ENCODE measurements at regions not wholly inside any gene's neighbourhood (a gene's known extent, or its start where the extent isn't known, plus 50 kb on each side); places are given as distances from the start of the nearest gene placed in this dataset.
"Not testable (repeated sequence)": the region's sequence is repeated elsewhere in the genome, so short reads cannot be mapped to it uniquely, and the experiment has no call there.

- H3K4me3 Mint-ChIP-seq, result no peak overlapping the region
- no peak for ATAC-seq
- H3K27ac Mint-ChIP-seq, result no peak overlapping the region
- no peaks in the 10 kb centered on the region for H3K4me1 Mint-ChIP-seq
- peaks cover 4% of the 10 kb centered on the region for H3K9me3 Mint-ChIP-seq
- H3K36me3 Mint-ChIP-seq (ENCODE audit: low read depth), result no peaks in the 10 kb centered on the region
- no peak for DNase-seq
- peaks cover 7% of the 10 kb centered on the region for H3K27me3 Mint-ChIP-seq
Observed at GRCh38 chr10:62475551-62475950, 101.4 kb downstream of the ZNF365 start.

GRCh38 chr10:62479523-62479922 lies 105.4 kb downstream of the ZNF365 start:
- Mint-ChIP-seq H3K4me1 (no peaks in the 10 kb centered on the region), H3K9me3 (no peaks in the 10 kb centered on the region), H3K27ac (no peak overlapping the region), H3K27me3 (no peaks in the 10 kb centered on the region), H3K36me3 (ENCODE audit: low read depth) (no peaks in the 10 kb centered on the region), H3K4me3 (no peak overlapping the region)
- DNase-seq (no peak), ATAC-seq (no peak)

GRCh38 chr10:62480196-62480595 lies 106.0 kb downstream of the ZNF365 start:
- Mint-ChIP-seq H3K27ac (no peak overlapping the region), H3K4me3 (no peak overlapping the region), H3K4me1 (no peaks in the 10 kb centered on the region), H3K27me3 (no peaks in the 10 kb centered on the region), H3K9me3 (no peaks in the 10 kb centered on the region), H3K36me3 (ENCODE audit: low read depth) (no peaks in the 10 kb centered on the region)
- ATAC-seq (no peak), DNase-seq (no peak)

- Mint-ChIP-seq H3K4me1 (no peaks in the 10 kb centered on the region), H3K9me3 (no peaks in the 10 kb centered on the region), H3K4me3 (no peak overlapping the region), H3K27ac (no peak overlapping the region), H3K36me3 (ENCODE audit: low read depth) (no peaks in the 10 kb centered on the region), H3K27me3 (peaks cover 2% of the 10 kb centered on the region)
- ATAC-seq (no peak), DNase-seq (no peak)
Observed at GRCh38 chr10:62482581-62482980, 108.4 kb downstream of the ZNF365 start.

GRCh38 chr10:62491597-62491996 lies 117.4 kb downstream of the ZNF365 start:
- no peak for ATAC-seq
- DNase-seq, result no peak
- peaks cover 2% of the 10 kb centered on the region for H3K27me3 Mint-ChIP-seq
- no peak overlapping the region for H3K27ac Mint-ChIP-seq
- no peak overlapping the region for H3K4me3 Mint-ChIP-seq
- no peaks in the 10 kb centered on the region for H3K4me1 Mint-ChIP-seq
- no peaks in the 10 kb centered on the region for H3K9me3 Mint-ChIP-seq
- H3K36me3 Mint-ChIP-seq (ENCODE audit: low read depth), result no peaks in the 10 kb centered on the region

- DNase-seq (no peak), ATAC-seq (no peak)
- Mint-ChIP-seq H3K27ac (no peak overlapping the region), H3K4me3 (no peak overlapping the region), H3K4me1 (no peaks in the 10 kb centered on the region), H3K9me3 (no peaks in the 10 kb centered on the region), H3K36me3 (ENCODE audit: low read depth) (no peaks in the 10 kb centered on the region), H3K27me3 (no peaks in the 10 kb centered on the region)
Observed at GRCh38 chr10:62492012-62492869, 118.1 kb downstream of the ZNF365 start.

- H3K27ac Mint-ChIP-seq, result no peak overlapping the region
- no peak overlapping the region for H3K4me3 Mint-ChIP-seq
- no peaks in the 10 kb centered on the region for H3K9me3 Mint-ChIP-seq
- ATAC-seq (no peak), DNase-seq (no peak)
- H3K27me3 Mint-ChIP-seq, result no peaks in the 10 kb centered on the region
- no peaks in the 10 kb centered on the region for H3K36me3 Mint-ChIP-seq (ENCODE audit: low read depth)
- H3K4me1 Mint-ChIP-seq, result no peaks in the 10 kb centered on the region
Observed at GRCh38 chr10:62492870-62493180, 118.7 kb downstream of the ZNF365 start.

GRCh38 chr10:62496925-62497324 lies 122.8 kb downstream of the ZNF365 start:
- no peaks in the 10 kb centered on the region for H3K36me3 Mint-ChIP-seq (ENCODE audit: low read depth)
- no peak overlapping the region for H3K27ac Mint-ChIP-seq
- peaks cover 2% of the 10 kb centered on the region for H3K27me3 Mint-ChIP-seq
- no peaks in the 10 kb centered on the region for H3K4me1 Mint-ChIP-seq
- H3K4me3 Mint-ChIP-seq, result no peak overlapping the region
- ATAC-seq, result no peak
- DNase-seq, result no peak
- no peaks in the 10 kb centered on the region for H3K9me3 Mint-ChIP-seq

- H3K36me3 Mint-ChIP-seq (ENCODE audit: low read depth), result no peaks in the 10 kb centered on the region
- no peak for ATAC-seq
Observed at GRCh38 chr10:62498271-62498670, 124.1 kb downstream of the ZNF365 start.

GRCh38 chr10:62500116-62500515 lies 125.9 kb downstream of the ZNF365 start:
- DNase-seq; H3K4me1 Mint-ChIP-seq; H3K9me3 Mint-ChIP-seq; ATAC-seq; H3K4me3 Mint-ChIP-seq; H3K36me3 Mint-ChIP-seq (ENCODE audit: low read depth); H3K27me3 Mint-ChIP-seq; H3K27ac Mint-ChIP-seq: not testable (repeated sequence)

More at GRCh38 chr10:62498271-62498670, 124.1 kb downstream of the ZNF365 start:
- Mint-ChIP-seq H3K9me3 (no peaks in the 10 kb centered on the region), H3K4me3 (no peak overlapping the region), H3K4me1 (no peaks in the 10 kb centered on the region), H3K27ac (no peak overlapping the region), H3K27me3 (peaks cover 2% of the 10 kb centered on the region)
- DNase-seq, result no peak

- Mint-ChIP-seq H3K9me3 (no peaks in the 10 kb centered on the region), H3K27ac (no peak overlapping the region), H3K4me1 (no peaks in the 10 kb centered on the region)
Observed at GRCh38 chr10:62501547-62501946, 127.4 kb downstream of the ZNF365 start.

GRCh38 chr10:62502995-62503613 lies 128.9 kb downstream of the ZNF365 start:
- H3K36me3 Mint-ChIP-seq (ENCODE audit: low read depth), result no peaks in the 10 kb centered on the region
- H3K9me3 Mint-ChIP-seq, result no peaks in the 10 kb centered on the region
- ATAC-seq (no peak), DNase-seq (no peak)
- H3K27ac Mint-ChIP-seq, result no peak overlapping the region
- H3K27me3 Mint-ChIP-seq, result peaks cover 2% of the 10 kb centered on the region
- H3K4me3 Mint-ChIP-seq, result no peak overlapping the region
- H3K4me1 Mint-ChIP-seq, result no peaks in the 10 kb centered on the region

More at GRCh38 chr10:62501547-62501946, 127.4 kb downstream of the ZNF365 start:
- ATAC-seq (peak; percentile 40), DNase-seq (no peak)
- Mint-ChIP-seq H3K4me3 (no peak overlapping the region), H3K27me3 (peaks cover 2% of the 10 kb centered on the region), H3K36me3 (ENCODE audit: low read depth) (no peaks in the 10 kb centered on the region)

- ATAC-seq (no peak), DNase-seq (no peak)
- H3K9me3 Mint-ChIP-seq, result no peaks in the 10 kb centered on the region
- H3K36me3 Mint-ChIP-seq (ENCODE audit: low read depth), result no peaks in the 10 kb centered on the region
- H3K4me3 Mint-ChIP-seq, result no peak overlapping the region
- H3K27ac Mint-ChIP-seq, result no peak overlapping the region
- no peaks in the 10 kb centered on the region for H3K4me1 Mint-ChIP-seq
- H3K27me3 Mint-ChIP-seq, result peaks cover 2% of the 10 kb centered on the region
Observed at GRCh38 chr10:62503872-62504271, 129.7 kb downstream of the ZNF365 start.

GRCh38 chr10:62506371-62506770 lies 132.2 kb downstream of the ZNF365 start:
- Mint-ChIP-seq H3K27ac (no peak overlapping the region), H3K27me3 (no peaks in the 10 kb centered on the region), H3K4me3 (no peak overlapping the region), H3K36me3 (ENCODE audit: low read depth) (no peaks in the 10 kb centered on the region), H3K4me1 (peaks cover 3% of the 10 kb centered on the region), H3K9me3 (no peaks in the 10 kb centered on the region)
- ATAC-seq (no peak), DNase-seq (no peak)

GRCh38 chr10:62511238-62511637 lies 137.1 kb downstream of the ZNF365 start:
- Mint-ChIP-seq H3K4me1 (peaks cover 12% of the 10 kb centered on the region), H3K36me3 (ENCODE audit: low read depth) (no peaks in the 10 kb centered on the region), H3K9me3 (no peaks in the 10 kb centered on the region), H3K4me3 (no peak overlapping the region), H3K27ac (peak overlapping the region; percentile 5), H3K27me3 (peaks cover 5% of the 10 kb centered on the region)
- ATAC-seq (peak; percentile 10), DNase-seq (no peak)
